Neural progenitor cell (in vitro differentiated cells): ENCODE measurements at regions not wholly inside any gene's neighbourhood (a gene's known extent, or its start where the extent isn't known, plus 50 kb on each side); places are given as distances from the start of the nearest gene placed in this dataset.

Source experiments
- DNase-seq: peaks from one replicate; pipeline ENCODE4 v3.0.0-alpha.2; 2016; ENCODE audit warnings: low spot score
- H2AFZ ChIP-seq: fragments of 200-600 bp; sonication (generic); replicated peaks from 2 replicates; pipeline ENCODE4 v1.6.1; 2016; ENCODE audit warnings: antibody characterized with exemption
- H3F3A ChIP-seq: fragments of 200-600 bp; sonication (generic); 2 replicates; pipeline ENCODE4 v1.6.1; 2016; ENCODE audit warnings: antibody characterized with exemption, low read depth
- H3K27ac ChIP-seq: fragments of 200-600 bp; sonication (generic); 2 replicates; pipeline ENCODE4 v1.5.1; 2016; ENCODE audit warnings: mild to moderate bottlenecking
- H3K27me3 ChIP-seq: fragments of 200-600 bp; sonication (generic); 2 replicates; pipeline ENCODE4 v1.6.1; 2016; ENCODE audit warnings: mild to moderate bottlenecking, moderate library complexity
- H3K36me3 ChIP-seq: fragments of 200-600 bp; sonication (generic); 2 replicates; pipeline ENCODE4 v1.5.1; 2016
- H3K4me1 ChIP-seq: fragments of 200-600 bp; sonication (generic); 2 replicates; pipeline ENCODE4 v1.6.1; 2016; ENCODE audit warnings: mixed run types
- H3K4me2 ChIP-seq: fragments of 200-600 bp; sonication (generic); 2 replicates; pipeline ENCODE4 v1.6.1; 2016
- H3K4me3 ChIP-seq: fragments of 200-600 bp; sonication (generic); 2 replicates; pipeline ENCODE4 v1.5.1; 2016
- H3K79me2 ChIP-seq: fragments of 200-600 bp; sonication (generic); 2 replicates; pipeline ENCODE4 v1.6.1; 2016; ENCODE audit warnings: low read depth
- H3K9ac ChIP-seq: fragments of 200-600 bp; sonication (generic); 2 replicates; pipeline ENCODE4 v1.6.1; 2016
- H3K9me3 ChIP-seq: fragments of 200-600 bp; sonication (generic); 2 replicates; pipeline ENCODE4 v1.5.1; 2016; ENCODE audit warnings: low read depth
- H4K20me1 ChIP-seq: fragments of 200-600 bp; sonication (generic); 2 replicates; pipeline ENCODE4 v1.6.1; 2016; ENCODE audit warnings: low read depth
- H3K27ac Mint-ChIP-seq: 3 replicates; pipeline ENCODE4 v1.8.0; 2021; ENCODE audit warnings: mixed read lengths
- H3K27me3 Mint-ChIP-seq: 2 replicates; pipeline ENCODE4 v1.8.0; 2022; ENCODE audit warnings: low read depth, mild to moderate bottlenecking, inconsistent platforms, moderate library complexity, mixed read lengths; ENCODE audit not compliant: insufficient read depth
- H3K36me3 Mint-ChIP-seq: 3 replicates; pipeline ENCODE4 v1.8.0; 2021; ENCODE audit warnings: mixed read lengths
- H3K4me1 Mint-ChIP-seq: 3 replicates; pipeline ENCODE4 v1.8.0; 2021; ENCODE audit warnings: mixed read lengths
- H3K4me3 Mint-ChIP-seq: 3 replicates; pipeline ENCODE4 v1.8.0; 2021; ENCODE audit warnings: mild to moderate bottlenecking, moderate library complexity, mixed read lengths
- H3K9me3 Mint-ChIP-seq: 3 replicates; pipeline ENCODE4 v1.8.0; 2020; ENCODE audit warnings: mixed read lengths
- CTCF ChIP-seq: fragments of 200-600 bp; sonication (generic); IDR thresholded peaks from 2 replicates; pipeline ENCODE4 v1.5.1; 2017; ENCODE audit warnings: antibody characterized with exemption, mild to moderate bottlenecking
- EZH2 ChIP-seq: fragments of 200-600 bp; sonication (generic); IDR thresholded peaks from 2 replicates; pipeline ENCODE4 v1.6.1; 2017; ENCODE audit warnings: antibody characterized with exemption, mild to moderate bottlenecking, moderate library complexity
- EZH2phosphoT487 ChIP-seq: fragments of 200-600 bp; sonication (generic); IDR thresholded peaks from 2 replicates; pipeline ENCODE4 v1.6.1; 2017; ENCODE audit warnings: antibody characterized with exemption

- H3K27ac Mint-ChIP-seq = no peak overlapping the region
- H3K27me3 Mint-ChIP-seq = peaks cover 2% of the 10 kb centered on the region
- Histone ChIP-seq H3K4me3 (no peak overlapping the region), H3K36me3 (no peaks in the 10 kb centered on the region), H3K4me2 (no peak overlapping the region), H3K4me1 (no peaks in the 10 kb centered on the region), H3K79me2 (no peaks in the 10 kb centered on the region), H3K27ac (no peak overlapping the region), H3K9ac (no peak overlapping the region), H3K9me3 (peaks cover 8% of the 10 kb centered on the region), H3F3A (no peaks in the 10 kb centered on the region), H3K27me3 (no peaks in the 10 kb centered on the region), H2AFZ (no peak overlapping the region), H4K20me1 (no peaks in the 10 kb centered on the region)
- H3K4me3 Mint-ChIP-seq = no peak overlapping the region
- H3K9me3 Mint-ChIP-seq = peaks cover 4% of the 10 kb centered on the region
- no peaks in the 10 kb centered on the region for H3K36me3 Mint-ChIP-seq
- no peak for DNase-seq
- no peak for TF ChIP-seq EZH2
- TF ChIP-seq CTCF = no peak
- TF ChIP-seq EZH2phosphoT487 = no peak
- no peaks in the 10 kb centered on the region for H3K4me1 Mint-ChIP-seq
These were observed 304.1 kb upstream of the KCNH7 start for GRCh38 chr2:163142618-163143017.

DNA sequence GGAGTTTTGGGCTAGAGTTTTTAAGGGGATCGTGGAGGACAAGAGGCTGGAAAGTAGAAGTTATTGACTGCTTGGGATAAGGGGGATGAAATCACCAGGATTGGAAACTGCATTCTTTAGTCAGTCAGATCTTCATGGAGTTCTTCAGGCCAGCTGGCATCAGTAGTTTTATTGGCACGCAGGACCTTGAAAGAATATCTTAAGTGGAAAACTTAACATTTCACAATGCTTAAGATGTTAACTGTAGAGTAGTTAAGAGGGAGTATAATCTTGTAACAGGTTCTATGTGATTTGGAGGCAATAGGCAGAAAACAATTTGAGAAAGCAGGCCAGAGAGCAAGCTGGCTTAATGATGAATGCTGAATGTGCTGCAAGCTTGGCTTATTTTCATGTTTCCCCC, 300.4 kb upstream of the KCNH7 start:
- Histone ChIP-seq H3K9me3 (no peaks in the 10 kb centered on the region), H3K4me2 (no peak overlapping the region), H3K4me1 (no peaks in the 10 kb centered on the region), H3K9ac (no peak overlapping the region), H3K4me3 (no peak overlapping the region), H3K27ac (no peak overlapping the region), H3K27me3 (no peaks in the 10 kb centered on the region), H4K20me1 (no peaks in the 10 kb centered on the region), H2AFZ (no peak overlapping the region), H3K36me3 (no peaks in the 10 kb centered on the region), H3K79me2 (no peaks in the 10 kb centered on the region), H3F3A (no peaks in the 10 kb centered on the region)
- H3K9me3 Mint-ChIP-seq = no peaks in the 10 kb centered on the region
- H3K4me1 Mint-ChIP-seq = no peaks in the 10 kb centered on the region
- H3K27me3 Mint-ChIP-seq = no peaks in the 10 kb centered on the region
- H3K27ac Mint-ChIP-seq = no peak overlapping the region
- no peak overlapping the region for H3K4me3 Mint-ChIP-seq
- no peak for DNase-seq
- H3K36me3 Mint-ChIP-seq = no peaks in the 10 kb centered on the region
- TF ChIP-seq CTCF (no peak), EZH2 (no peak), EZH2phosphoT487 (no peak)

DNA sequence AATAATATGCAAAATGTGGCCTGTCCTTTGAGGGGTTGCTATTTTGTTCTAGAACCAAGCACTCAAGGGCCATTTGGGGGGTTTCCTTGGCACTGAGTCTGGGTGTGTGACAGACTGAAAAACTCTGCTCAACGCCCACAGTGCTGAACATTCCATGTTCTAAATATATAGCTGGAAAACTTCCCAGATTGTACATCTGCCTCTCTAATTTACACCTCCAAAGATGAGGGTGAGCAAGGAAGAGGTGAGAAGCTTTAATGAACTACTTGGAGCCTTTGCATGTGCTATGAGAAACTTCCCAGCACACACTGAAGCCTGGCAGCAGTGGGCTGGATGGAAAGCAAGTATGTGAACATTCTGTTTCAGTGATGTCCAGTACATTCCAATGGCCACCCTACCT, 296.7 kb upstream of the KCNH7 start:
- no peak overlapping the region for H3K4me3 Mint-ChIP-seq
- H3K4me2 ChIP-seq = no peak overlapping the region
- no peaks in the 10 kb centered on the region for H3F3A ChIP-seq
- H4K20me1 ChIP-seq = no peaks in the 10 kb centered on the region
- no peak overlapping the region for H3K4me3 ChIP-seq
- DNase-seq = no peak
- H2AFZ ChIP-seq = no peak overlapping the region
- no peaks in the 10 kb centered on the region for H3K27me3 ChIP-seq
- H3K9ac ChIP-seq = no peak overlapping the region
- H3K36me3 ChIP-seq = no peaks in the 10 kb centered on the region
- TF ChIP-seq CTCF (no peak), EZH2phosphoT487 (no peak), EZH2 (no peak)
- no peaks in the 10 kb centered on the region for H3K9me3 ChIP-seq
- no peaks in the 10 kb centered on the region for H3K27me3 Mint-ChIP-seq
- H3K4me1 Mint-ChIP-seq = no peaks in the 10 kb centered on the region
- H3K4me1 ChIP-seq = no peaks in the 10 kb centered on the region
- no peaks in the 10 kb centered on the region for H3K79me2 ChIP-seq
- H3K27ac ChIP-seq = no peak overlapping the region
- H3K9me3 Mint-ChIP-seq = no peaks in the 10 kb centered on the region
- no peaks in the 10 kb centered on the region for H3K36me3 Mint-ChIP-seq
- H3K27ac Mint-ChIP-seq = no peak overlapping the region

DNA sequence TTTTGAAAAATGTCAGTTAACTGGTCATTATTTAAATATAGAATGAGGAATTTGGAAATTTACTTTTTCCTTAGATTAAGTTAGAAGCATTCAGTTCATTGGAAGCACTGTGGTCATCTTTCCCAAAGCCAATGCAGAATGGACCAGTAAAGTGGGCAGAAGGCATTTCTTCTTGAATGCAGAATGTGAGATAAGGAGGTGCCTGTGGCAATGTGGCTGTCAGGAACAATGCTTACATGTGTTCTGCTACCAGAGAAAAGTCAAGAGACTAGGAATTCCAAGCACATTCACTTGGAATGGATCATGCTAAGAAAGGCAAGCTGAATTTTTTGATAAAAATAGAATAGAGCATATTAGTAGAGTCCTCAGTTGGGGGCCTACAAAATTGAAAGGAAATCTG, 295.0 kb upstream of the KCNH7 start:
- Histone ChIP-seq H3K4me1 (no peaks in the 10 kb centered on the region), H3K9me3 (no peaks in the 10 kb centered on the region), H3K9ac (no peak overlapping the region), H3K27me3 (no peaks in the 10 kb centered on the region), H3K4me2 (no peak overlapping the region), H4K20me1 (no peaks in the 10 kb centered on the region), H2AFZ (no peak overlapping the region), H3K36me3 (no peaks in the 10 kb centered on the region), H3F3A (no peaks in the 10 kb centered on the region), H3K79me2 (no peaks in the 10 kb centered on the region), H3K27ac (no peak overlapping the region), H3K4me3 (no peak overlapping the region)
- no peaks in the 10 kb centered on the region for H3K9me3 Mint-ChIP-seq
- no peak overlapping the region for H3K4me3 Mint-ChIP-seq
- TF ChIP-seq EZH2phosphoT487 = no peak
- no peaks in the 10 kb centered on the region for H3K27me3 Mint-ChIP-seq
- H3K4me1 Mint-ChIP-seq = no peaks in the 10 kb centered on the region
- no peak for DNase-seq
- no peak overlapping the region for H3K27ac Mint-ChIP-seq
- no peaks in the 10 kb centered on the region for H3K36me3 Mint-ChIP-seq
